ENCODE measurements at regions not wholly inside any gene's neighbourhood (a gene's known extent, or its start where the extent isn't known, plus 50 kb on each side); places are given as distances from the start of the nearest gene placed in this dataset.

GRCh38 chr22:47674600-47674999 is 912.1 kb downstream of the TBC1D22A start:
- no peak overlapping the region for H3K4me3 ChIP-seq (ENCODE audit: low read depth in 1 of 2, low read length in 2 of 2)
- H3K27me3 ChIP-seq (ENCODE audit: low read depth, low read length), result no peaks in the 10 kb centered on the region
- no peaks in the 10 kb centered on the region for H3K9me3 ChIP-seq (ENCODE audit: control insufficient read depth in 1 of 2, low read length in 2 of 2)
- H3K4me1 ChIP-seq (ENCODE audit: control insufficient read depth in 1 of 2, insufficient read depth in 2 of 2, low read length in 2 of 2), result no peaks in the 10 kb centered on the region
- no peak overlapping the region for H3K27ac ChIP-seq (ENCODE audit: low read length)
- no peaks in the 10 kb centered on the region for H3K36me3 ChIP-seq (ENCODE audit: control insufficient read depth in 1 of 2, insufficient read depth in 2 of 2, low read length in 2 of 2)

DNA sequence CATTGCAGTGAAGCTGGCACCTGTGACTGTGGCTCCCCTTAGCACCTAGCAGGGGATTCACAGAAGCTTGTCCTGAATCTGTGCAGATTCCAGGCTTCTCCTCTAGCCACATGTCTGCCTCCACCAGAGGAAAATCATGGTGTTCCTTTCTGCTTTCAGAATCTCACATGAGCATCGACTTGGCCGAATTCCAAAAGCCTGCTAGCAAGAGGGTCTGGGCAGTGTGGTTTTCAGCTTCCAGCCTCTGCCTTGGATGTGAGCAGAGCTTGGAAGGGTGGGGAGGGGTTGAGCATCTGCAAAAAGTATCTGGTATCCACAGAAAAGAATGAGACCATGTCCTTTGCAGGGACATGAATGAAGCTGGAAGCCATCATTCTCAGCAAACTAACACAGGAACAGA is 911.1 kb downstream of the TBC1D22A start:
- H3K4me1 ChIP-seq (ENCODE audit: control insufficient read depth in 1 of 2, insufficient read depth in 2 of 2, low read length in 2 of 2), result no peaks in the 10 kb centered on the region
- H3K27me3 ChIP-seq (ENCODE audit: low read depth, low read length), result no peaks in the 10 kb centered on the region
- no peak overlapping the region for H3K4me3 ChIP-seq (ENCODE audit: low read depth in 1 of 2, low read length in 2 of 2)
- H3K9me3 ChIP-seq (ENCODE audit: control insufficient read depth in 1 of 2, low read length in 2 of 2), result no peaks in the 10 kb centered on the region
- no peaks in the 10 kb centered on the region for H3K36me3 ChIP-seq (ENCODE audit: control insufficient read depth in 1 of 2, insufficient read depth in 2 of 2, low read length in 2 of 2)
- H3K27ac ChIP-seq (ENCODE audit: low read length), result no peak overlapping the region

- Histone ChIP-seq H3K36me3 (ENCODE audit: control insufficient read depth in 1 of 2, insufficient read depth in 2 of 2, low read length in 2 of 2) (no peaks in the 10 kb centered on the region), H3K27me3 (ENCODE audit: low read depth, low read length) (no peaks in the 10 kb centered on the region), H3K4me3 (ENCODE audit: low read depth in 1 of 2, low read length in 2 of 2) (no peak overlapping the region), H3K4me1 (ENCODE audit: control insufficient read depth in 1 of 2, insufficient read depth in 2 of 2, low read length in 2 of 2) (no peaks in the 10 kb centered on the region), H3K27ac (ENCODE audit: low read length) (no peak overlapping the region), H3K9me3 (ENCODE audit: control insufficient read depth in 1 of 2, low read length in 2 of 2) (no peaks in the 10 kb centered on the region)
These were observed 910.1 kb downstream of the TBC1D22A start for GRCh38 chr22:47672526-47672925.

DNA sequence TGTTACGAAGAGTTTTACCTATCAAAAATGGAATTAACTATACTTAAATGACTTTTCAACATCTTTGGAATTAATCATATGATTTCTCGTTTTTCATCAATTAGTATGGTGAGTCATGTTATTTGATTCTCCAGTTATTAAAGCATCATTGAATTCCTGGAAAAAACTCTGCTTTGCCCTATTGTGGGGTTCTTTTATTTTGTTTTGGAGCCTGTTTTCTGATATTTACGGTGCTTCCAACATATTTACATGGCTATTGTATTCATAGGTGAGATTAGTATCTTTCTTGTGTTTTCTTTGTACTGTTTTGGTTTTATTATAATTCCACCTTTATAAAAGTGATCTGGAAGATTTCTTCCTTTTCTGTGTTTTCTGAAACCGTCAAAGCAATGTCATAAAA is 902.7 kb downstream of the TBC1D22A start:
- Histone ChIP-seq H3K4me1 (ENCODE audit: control insufficient read depth in 1 of 2, insufficient read depth in 2 of 2, low read length in 2 of 2) (no peaks in the 10 kb centered on the region), H3K9me3 (ENCODE audit: control insufficient read depth in 1 of 2, low read length in 2 of 2) (peaks cover 0 to 10% of the 10 kb centered on the region in 2 donors), H3K36me3 (ENCODE audit: control insufficient read depth in 1 of 2, insufficient read depth in 2 of 2, low read length in 2 of 2) (no peaks in the 10 kb centered on the region), H3K27ac (ENCODE audit: low read length) (no peak overlapping the region), H3K4me3 (ENCODE audit: low read depth in 1 of 2, low read length in 2 of 2) (no peak overlapping the region), H3K27me3 (ENCODE audit: low read depth, low read length) (no peaks in the 10 kb centered on the region)

- H3K9me3 ChIP-seq (ENCODE audit: control insufficient read depth in 1 of 2, low read length in 2 of 2), result peaks cover 0 to 10% of the 10 kb centered on the region in 2 donors
- no peak overlapping the region for H3K27ac ChIP-seq (ENCODE audit: low read length)
- H3K4me3 ChIP-seq (ENCODE audit: low read depth in 1 of 2, low read length in 2 of 2), result no peak overlapping the region
- H3K4me1 ChIP-seq (ENCODE audit: control insufficient read depth in 1 of 2, insufficient read depth in 2 of 2, low read length in 2 of 2), result no peaks in the 10 kb centered on the region
- no peaks in the 10 kb centered on the region for H3K36me3 ChIP-seq (ENCODE audit: control insufficient read depth in 1 of 2, insufficient read depth in 2 of 2, low read length in 2 of 2)
- H3K27me3 ChIP-seq (ENCODE audit: low read depth, low read length), result no peaks in the 10 kb centered on the region
These were observed 901.5 kb downstream of the TBC1D22A start for GRCh38 chr22:47663615-47664605.

- no peak overlapping the region for H3K27ac ChIP-seq (ENCODE audit: low read length)
- H3K4me1 ChIP-seq (ENCODE audit: control insufficient read depth in 1 of 2, insufficient read depth in 2 of 2, low read length in 2 of 2), result no peaks in the 10 kb centered on the region
- H3K36me3 ChIP-seq (ENCODE audit: control insufficient read depth in 1 of 2, insufficient read depth in 2 of 2, low read length in 2 of 2), result no peaks in the 10 kb centered on the region
- H3K27me3 ChIP-seq (ENCODE audit: low read depth, low read length), result no peaks in the 10 kb centered on the region
- no peak overlapping the region for H3K4me3 ChIP-seq (ENCODE audit: low read depth in 1 of 2, low read length in 2 of 2)
- H3K9me3 ChIP-seq (ENCODE audit: control insufficient read depth in 1 of 2, low read length in 2 of 2), result peaks cover 0 to 10% of the 10 kb centered on the region in 2 donors
These were observed 897.2 kb downstream of the TBC1D22A start for GRCh38 chr22:47659467-47660223.

GRCh38 chr22:47658182-47658581 is 895.7 kb downstream of the TBC1D22A start:
- Histone ChIP-seq H3K4me1 (ENCODE audit: control insufficient read depth in 1 of 2, insufficient read depth in 2 of 2, low read length in 2 of 2) (no peaks in the 10 kb centered on the region), H3K4me3 (ENCODE audit: low read depth in 1 of 2, low read length in 2 of 2) (no peak overlapping the region), H3K27ac (ENCODE audit: low read length) (no peak overlapping the region), H3K9me3 (ENCODE audit: control insufficient read depth in 1 of 2, low read length in 2 of 2) (peaks cover 0 to 5% of the 10 kb centered on the region in 2 donors), H3K36me3 (ENCODE audit: control insufficient read depth in 1 of 2, insufficient read depth in 2 of 2, low read length in 2 of 2) (no peaks in the 10 kb centered on the region), H3K27me3 (ENCODE audit: low read depth, low read length) (no peaks in the 10 kb centered on the region)

DNA sequence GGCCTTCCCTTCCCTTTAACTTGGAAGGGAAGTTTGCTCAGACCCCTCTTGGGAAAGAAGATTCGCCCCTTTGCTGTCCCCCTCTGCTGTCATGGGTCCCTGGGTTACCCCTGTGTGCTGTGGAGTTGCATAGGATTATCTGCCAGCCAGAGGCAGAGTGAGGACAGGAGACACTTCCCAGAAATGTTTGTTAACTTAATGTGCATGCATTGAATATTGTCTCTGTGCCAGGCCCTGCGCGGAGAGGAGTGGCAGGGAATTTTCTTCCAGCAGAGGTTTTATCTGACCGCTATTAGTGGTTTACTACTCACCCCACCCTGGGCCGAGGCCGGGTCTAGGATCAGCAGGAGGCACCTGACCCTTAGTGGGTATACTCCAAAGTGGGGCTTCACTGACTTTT is 894.8 kb downstream of the TBC1D22A start:
- H3K27me3 ChIP-seq (ENCODE audit: low read depth, low read length), result no peaks in the 10 kb centered on the region
- no peaks in the 10 kb centered on the region for H3K9me3 ChIP-seq (ENCODE audit: control insufficient read depth in 1 of 2, low read length in 2 of 2)
- H3K36me3 ChIP-seq (ENCODE audit: control insufficient read depth in 1 of 2, insufficient read depth in 2 of 2, low read length in 2 of 2), result no peaks in the 10 kb centered on the region
- no peaks in the 10 kb centered on the region for H3K4me1 ChIP-seq (ENCODE audit: control insufficient read depth in 1 of 2, insufficient read depth in 2 of 2, low read length in 2 of 2)
- H3K27ac ChIP-seq (ENCODE audit: low read length), result no peak overlapping the region
- H3K4me3 ChIP-seq (ENCODE audit: low read depth in 1 of 2, low read length in 2 of 2), result no peak overlapping the region

- no peaks in the 10 kb centered on the region for H3K36me3 ChIP-seq (ENCODE audit: control insufficient read depth in 1 of 2, insufficient read depth in 2 of 2, low read length in 2 of 2)
- H3K4me1 ChIP-seq (ENCODE audit: control insufficient read depth in 1 of 2, insufficient read depth in 2 of 2, low read length in 2 of 2), result no peaks in the 10 kb centered on the region
- no peaks in the 10 kb centered on the region for H3K27me3 ChIP-seq (ENCODE audit: low read depth, low read length)
- H3K27ac ChIP-seq (ENCODE audit: low read length), result no peak overlapping the region
- no peaks in the 10 kb centered on the region for H3K9me3 ChIP-seq (ENCODE audit: control insufficient read depth in 1 of 2, low read length in 2 of 2)
- H3K4me3 ChIP-seq (ENCODE audit: low read depth in 1 of 2, low read length in 2 of 2), result no peak overlapping the region
These were observed 894.4 kb downstream of the TBC1D22A start for GRCh38 chr22:47656806-47657205.

DNA sequence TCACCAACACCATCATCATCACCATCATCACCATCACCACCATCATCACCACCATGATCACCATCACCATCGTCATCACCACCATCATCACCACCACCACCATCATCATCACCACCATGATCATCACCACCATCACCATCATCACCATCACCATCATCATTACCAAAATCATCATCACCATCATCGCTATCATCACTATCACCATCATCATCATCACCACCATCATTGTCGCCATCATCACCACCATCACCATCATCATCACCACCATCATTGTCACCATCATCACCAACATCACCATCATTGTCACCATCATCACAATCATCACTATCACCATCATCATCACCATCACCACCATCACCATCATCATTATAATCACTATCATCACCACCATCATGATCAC is 893.5 kb downstream of the TBC1D22A start:
- Histone ChIP-seq H3K27ac (ENCODE audit: low read length) (no peak overlapping the region), H3K9me3 (ENCODE audit: control insufficient read depth in 1 of 2, low read length in 2 of 2) (no peaks in the 10 kb centered on the region), H3K27me3 (ENCODE audit: low read depth, low read length) (no peaks in the 10 kb centered on the region), H3K36me3 (ENCODE audit: control insufficient read depth in 1 of 2, insufficient read depth in 2 of 2, low read length in 2 of 2) (no peaks in the 10 kb centered on the region), H3K4me1 (ENCODE audit: control insufficient read depth in 1 of 2, insufficient read depth in 2 of 2, low read length in 2 of 2) (no peaks in the 10 kb centered on the region), H3K4me3 (ENCODE audit: low read depth in 1 of 2, low read length in 2 of 2) (no peak overlapping the region)

DNA sequence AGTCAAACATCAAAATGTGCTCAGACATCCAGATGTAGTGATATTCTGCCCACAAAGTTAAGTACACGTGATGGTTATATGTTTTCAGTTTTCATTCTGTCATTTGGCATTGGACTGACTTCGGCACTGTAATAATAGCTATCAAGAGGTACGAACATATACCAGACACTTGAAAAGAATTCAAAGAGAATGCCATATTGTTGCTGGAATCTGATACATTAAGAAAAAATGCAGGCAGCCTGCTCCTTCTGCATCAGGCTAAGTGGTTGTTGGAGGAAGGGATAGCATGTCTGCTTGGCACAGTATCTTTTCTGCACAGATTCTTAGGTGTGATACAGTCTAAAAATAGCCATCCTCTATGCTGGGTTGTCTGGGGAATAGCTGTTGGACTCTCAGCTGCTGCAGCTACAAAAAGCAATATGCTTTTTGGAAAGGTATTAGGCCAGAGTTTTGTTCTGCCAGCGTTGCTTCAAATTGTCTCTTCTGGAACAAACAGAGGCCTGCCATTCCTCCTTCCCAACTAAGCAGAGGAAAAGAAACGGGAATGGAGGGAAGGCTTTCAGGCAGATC is 892.6 kb downstream of the TBC1D22A start:
- H3K4me3 ChIP-seq (ENCODE audit: low read depth in 1 of 2, low read length in 2 of 2), result no peak overlapping the region
- no peaks in the 10 kb centered on the region for H3K4me1 ChIP-seq (ENCODE audit: control insufficient read depth in 1 of 2, insufficient read depth in 2 of 2, low read length in 2 of 2)
- H3K27me3 ChIP-seq (ENCODE audit: low read depth, low read length), result no peaks in the 10 kb centered on the region
- no peaks in the 10 kb centered on the region for H3K9me3 ChIP-seq (ENCODE audit: control insufficient read depth in 1 of 2, low read length in 2 of 2)
- no peak overlapping the region for H3K27ac ChIP-seq (ENCODE audit: low read length)
- H3K36me3 ChIP-seq (ENCODE audit: control insufficient read depth in 1 of 2, insufficient read depth in 2 of 2, low read length in 2 of 2), result no peaks in the 10 kb centered on the region

All from muscle layer of duodenum (tissue), 2 donors.